Amygdala (tissue), 56 donors: ENCODE measurements at regions not wholly inside any gene's neighbourhood (a gene's known extent, or its start where the extent isn't known, plus 50 kb on each side); places are given as distances from the start of the nearest gene placed in this dataset.

ENCODE experiments used
- DNase-seq, 56 donors: peaks; one replicate each; lab custom pipeline; 2025; lab: John Stamatoyannopoulos, UW

DNA sequence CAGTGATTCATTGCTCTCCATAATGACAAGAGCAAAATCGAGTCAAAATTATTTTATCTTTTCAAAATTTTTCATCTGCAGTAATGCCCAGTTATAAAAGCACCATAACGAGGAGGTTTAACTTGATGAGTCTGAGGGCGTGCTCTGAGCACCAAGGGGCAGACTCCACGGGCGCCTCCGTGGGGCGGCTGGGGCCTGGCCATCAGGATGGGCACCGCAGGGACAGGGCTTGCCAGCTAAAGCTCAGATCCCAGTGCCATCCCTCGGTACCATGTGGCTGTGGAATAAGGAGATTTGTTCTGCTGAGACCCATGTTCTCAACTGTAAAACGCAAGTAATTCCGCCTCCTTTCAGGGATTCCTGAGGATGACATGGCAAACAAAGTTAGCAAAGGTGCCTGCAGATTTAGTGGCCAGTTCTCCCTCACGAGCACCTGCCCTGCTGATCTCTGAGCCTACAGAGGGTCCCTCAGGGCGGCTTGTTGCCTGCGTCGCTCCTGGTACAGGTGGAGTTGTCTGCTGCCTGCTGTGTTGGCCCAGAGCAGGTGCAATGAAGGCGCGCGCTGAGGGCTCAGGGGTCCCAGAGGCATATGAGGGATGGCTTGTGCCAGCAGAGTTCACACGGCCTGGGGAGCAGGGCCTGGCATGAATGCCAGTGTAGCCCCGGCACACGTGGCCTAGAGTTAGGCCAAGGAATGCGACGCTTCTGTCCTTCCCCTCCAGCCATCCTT is 584.4 kb downstream of the TCERG1L start:
- DNase-seq = no peak

GRCh38 chr10:130727766-130728490 is 583.6 kb downstream of the TCERG1L start:
- DNase-seq = no peak

GRCh38 chr10:130728531-130729215 is 582.8 kb downstream of the TCERG1L start:
- DNase-seq = no peak

GRCh38 chr10:130729876-130730275 is 581.6 kb downstream of the TCERG1L start:
- no peak for DNase-seq

DNA sequence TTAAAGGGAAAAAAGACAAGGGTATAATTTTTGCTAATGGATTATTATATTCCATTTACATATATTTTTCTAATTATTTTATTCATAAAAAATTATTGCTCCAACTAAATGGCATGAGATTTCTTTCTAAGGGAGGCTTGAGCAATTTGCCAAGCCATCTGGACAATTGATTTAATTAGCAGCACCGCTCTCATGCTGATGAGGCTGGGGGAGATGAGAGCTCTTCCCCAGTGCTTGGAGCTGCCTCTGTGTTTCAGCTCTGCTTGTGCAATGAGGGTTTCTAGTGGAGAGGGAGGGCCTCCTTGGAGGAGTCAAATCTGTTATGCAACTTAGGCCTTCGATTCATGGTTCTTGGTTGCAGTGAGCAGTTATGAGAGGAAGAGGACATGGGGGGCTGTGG is 574.3 kb downstream of the TCERG1L start:
- no peak for DNase-seq

DNA sequence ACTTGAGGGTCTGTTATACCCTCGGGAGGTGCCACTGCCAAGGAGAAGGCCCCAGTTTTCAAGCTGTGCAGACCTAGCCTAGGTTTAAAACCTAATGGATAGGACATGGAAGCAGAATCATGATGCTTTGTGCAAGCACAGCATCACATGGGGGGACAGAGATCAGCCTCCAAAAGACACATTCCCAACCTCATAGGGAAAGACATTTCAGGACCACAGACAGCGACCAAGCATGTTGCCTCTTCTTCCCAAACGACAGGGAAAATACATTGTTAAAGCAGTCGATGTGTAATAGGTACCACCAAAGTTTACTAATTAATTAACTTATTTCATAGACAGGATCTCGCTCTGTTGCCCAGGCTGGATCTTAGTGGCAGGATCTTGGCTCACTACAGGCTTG is 573.9 kb downstream of the TCERG1L start:
- no peak for DNase-seq

DNA sequence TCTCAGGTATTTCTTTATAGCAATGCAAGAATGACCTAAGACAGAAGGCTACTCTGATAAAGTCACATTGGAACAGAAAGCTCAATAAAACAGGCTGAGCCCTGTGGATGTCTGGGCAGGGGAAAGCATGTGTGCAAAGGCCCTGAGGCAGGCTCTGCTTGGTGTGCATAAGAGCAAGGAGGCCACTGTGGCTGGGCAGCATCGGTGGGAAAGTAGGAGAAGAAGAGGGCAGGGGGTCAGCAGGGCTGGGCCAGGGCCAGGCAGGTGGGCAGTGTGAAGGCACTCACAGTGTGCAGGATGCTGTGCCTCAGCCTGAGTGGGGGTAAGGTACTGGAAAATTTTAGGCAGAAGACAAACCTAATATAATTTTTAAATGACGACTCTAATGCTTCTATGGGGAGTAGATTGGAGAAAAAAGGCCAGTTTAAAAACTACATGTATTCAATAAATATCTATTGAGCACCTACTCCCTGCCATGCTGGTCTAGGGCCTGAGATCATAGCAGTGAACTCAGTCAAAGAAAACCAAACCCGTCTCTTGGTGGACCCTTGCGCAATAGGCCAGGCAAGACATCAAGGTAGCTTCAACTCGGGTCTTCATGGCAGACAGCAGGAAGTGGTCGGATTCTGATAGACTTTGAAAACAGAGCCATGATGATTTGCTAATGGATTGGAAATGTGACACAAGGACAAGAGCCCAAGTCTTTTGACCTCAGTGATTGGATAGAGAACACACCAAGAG is 572.3 kb downstream of the TCERG1L start:
- no peak for DNase-seq

DNA sequence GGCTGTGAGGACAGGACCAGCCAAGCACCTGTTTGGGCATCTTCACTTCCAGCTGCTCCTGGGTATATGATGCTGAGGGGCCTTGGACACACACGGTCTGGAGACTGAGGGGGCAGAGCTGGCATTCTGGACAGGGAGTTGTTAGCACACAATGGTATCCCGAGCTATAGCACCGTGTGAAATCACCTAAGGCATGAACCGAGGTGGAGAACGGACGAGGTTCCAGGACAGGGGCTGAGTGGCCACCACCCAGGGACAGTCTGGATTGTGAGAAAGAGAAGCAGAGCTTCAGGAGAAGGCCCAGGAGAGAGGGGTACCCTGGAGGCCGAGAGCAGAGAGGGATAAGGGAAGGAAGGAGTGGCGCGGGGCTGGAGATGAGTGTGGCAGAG is 571.8 kb downstream of the TCERG1L start:
- DNase-seq = no peak

GRCh38 chr10:130740166-130740565 is 571.4 kb downstream of the TCERG1L start:
- no peak for DNase-seq

- DNase-seq = peak in 5 of 56 donors; percentile 10 to 52 (median 22)
These were observed 570.4 kb downstream of the TCERG1L start for GRCh38 chr10:130740915-130741750.

DNA sequence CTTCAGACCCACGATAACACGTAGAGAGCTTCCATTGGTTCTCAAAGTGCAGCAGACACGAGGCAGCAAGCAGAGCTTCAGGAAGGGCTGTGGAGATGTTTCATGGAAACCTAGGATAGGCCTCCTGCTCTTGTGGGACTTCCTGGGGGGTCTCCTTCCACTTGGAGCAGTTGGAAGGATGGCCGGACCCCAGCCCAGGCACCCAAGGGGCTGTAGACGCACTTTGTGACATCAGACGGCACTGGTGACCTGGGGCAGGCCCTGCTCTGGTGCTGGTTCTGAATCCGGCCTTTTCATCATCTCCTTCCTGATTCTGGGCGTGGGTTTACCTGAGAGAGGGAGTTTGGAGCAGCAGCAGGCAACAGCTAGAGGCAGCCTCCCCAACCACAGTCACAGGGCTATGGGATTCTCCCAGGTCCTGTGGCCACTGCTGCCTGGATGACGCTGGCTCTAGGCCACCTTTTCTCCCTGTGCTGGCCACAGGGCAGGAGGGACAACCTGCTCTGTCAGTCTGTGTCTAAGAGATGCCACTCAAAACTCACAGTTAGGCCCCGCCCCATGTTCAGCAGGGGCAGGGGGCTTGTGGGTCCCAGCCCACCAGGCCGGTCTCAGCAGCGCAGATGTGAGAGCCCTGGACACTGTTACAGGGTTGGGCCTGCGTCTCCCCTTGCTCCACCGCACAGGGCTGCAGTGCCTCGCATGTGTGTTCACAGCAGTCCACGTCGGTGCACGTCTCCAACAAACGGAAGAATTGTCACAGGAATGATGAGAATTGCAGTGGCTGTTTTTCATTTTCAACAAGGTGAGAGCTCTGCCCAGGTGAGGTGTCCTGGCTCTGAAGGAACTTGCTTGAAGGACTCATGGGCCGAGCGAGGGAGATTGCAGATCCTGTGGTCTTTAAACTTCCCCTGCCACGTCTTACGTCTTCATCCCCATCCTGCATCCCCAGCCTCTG is 569.3 kb downstream of the TCERG1L start:
- no peak for DNase-seq

DNA sequence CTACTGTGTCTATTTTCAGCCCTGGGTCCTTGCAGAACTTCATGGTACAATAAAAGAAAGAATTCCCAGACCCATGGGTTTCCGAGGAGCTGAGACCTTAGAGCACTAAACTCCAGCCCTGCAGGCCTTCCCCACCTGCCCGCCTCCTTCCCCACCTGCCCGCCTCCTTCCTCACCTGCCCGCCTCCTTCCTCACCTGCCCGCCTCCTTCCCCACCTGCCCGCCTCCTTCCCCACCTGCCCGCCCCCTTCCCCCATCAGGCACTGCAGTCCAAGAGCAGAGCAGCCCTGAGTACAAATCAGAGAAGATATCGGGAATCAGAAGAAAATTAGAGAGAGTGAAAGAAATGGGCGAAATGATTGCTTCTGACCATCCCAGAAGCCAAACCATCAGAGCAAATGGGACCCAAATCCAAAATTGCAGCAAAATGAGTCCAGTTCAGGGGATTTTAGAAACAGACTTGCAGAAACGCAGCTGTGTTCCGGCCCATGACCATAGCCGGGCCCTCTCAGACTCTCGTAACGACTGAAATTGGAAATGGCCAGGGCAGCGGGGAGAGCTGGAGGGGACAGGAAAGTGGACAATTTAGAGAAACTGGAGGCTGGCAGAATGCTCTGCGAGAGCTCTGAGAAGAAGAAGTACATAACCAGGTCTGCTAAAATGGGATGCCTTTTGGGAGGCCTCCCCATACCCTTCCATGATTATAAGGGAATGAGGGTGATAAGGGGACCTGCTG is 568.4 kb downstream of the TCERG1L start:
- no peak for DNase-seq

DNA sequence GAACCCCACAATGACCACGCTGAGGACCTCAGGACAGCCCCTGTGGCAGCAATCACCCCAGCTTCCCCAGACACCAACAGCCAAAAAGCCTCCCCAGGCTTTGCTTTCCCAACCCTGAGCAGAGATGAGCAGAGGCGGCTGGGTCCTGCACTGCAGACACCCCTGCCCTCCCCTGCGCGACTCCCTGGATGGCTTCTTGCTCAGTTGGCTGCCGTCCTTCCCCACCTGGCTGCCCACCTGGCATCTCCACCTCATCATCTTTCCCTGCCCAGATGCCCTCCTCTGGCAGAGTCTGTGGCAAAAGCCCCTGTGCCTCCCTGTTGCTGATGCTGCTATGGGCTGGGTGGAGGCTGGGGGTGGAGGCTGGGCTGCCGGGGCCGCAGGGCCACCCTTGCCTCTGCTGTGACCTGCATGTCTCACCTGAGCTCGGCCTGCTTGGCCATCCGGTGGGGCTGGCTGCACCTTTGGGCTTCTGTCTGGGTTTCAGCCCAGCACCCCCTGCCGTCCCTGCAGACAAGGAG is 567.7 kb downstream of the TCERG1L start:
- no peak for DNase-seq

- no peak for DNase-seq
These were observed 566.9 kb downstream of the TCERG1L start for GRCh38 chr10:130744631-130745030.

GRCh38 chr10:130745251-130745650 is 566.3 kb downstream of the TCERG1L start:
- DNase-seq = no peak

- no peak for DNase-seq
These were observed 565.7 kb downstream of the TCERG1L start for GRCh38 chr10:130745821-130746220.

- DNase-seq = no peak
These were observed 565.2 kb downstream of the TCERG1L start for GRCh38 chr10:130746311-130746710.

DNA sequence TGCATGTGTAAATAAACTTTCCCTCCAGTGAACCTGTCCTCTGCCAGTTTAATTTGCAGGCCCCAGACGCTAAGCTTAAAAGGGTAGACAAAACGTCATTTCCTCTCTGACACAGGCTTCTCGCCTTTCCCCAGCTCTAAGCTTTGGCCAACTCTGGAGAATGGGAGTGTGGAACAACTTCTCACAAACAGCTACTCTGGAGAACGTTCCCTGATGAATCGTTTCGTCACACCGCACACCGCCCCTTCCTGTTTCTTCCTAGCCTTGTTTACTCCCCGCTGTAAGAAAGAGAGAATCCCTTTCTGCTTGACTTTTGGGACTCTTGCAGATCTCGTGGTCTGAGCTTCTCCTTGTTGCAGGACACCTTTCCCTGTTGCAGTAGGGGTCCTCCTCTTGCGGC is 564.2 kb downstream of the TCERG1L start:
- DNase-seq = no peak
